ENCODE measurements at regions not wholly inside any gene's neighbourhood (a gene's known extent, or its start where the extent isn't known, plus 50 kb on each side); places are given as distances from the start of the nearest gene placed in this dataset.

GRCh38 chr4:38230821-38231563 is 270.8 kb downstream of the PTTG2 start:
- DNase-seq (ENCODE audit: low spot score) = no peak

GRCh38 chr4:38231626-38232025 is 271.4 kb downstream of the PTTG2 start:
- no peak for DNase-seq (ENCODE audit: low spot score)

- no peak for DNase-seq (ENCODE audit: low spot score)
Measured at GRCh38 chr4:38232741-38233140, 272.5 kb downstream of the PTTG2 start.

GRCh38 chr4:38233727-38234480 is 273.7 kb downstream of the PTTG2 start:
- DNase-seq (ENCODE audit: low spot score) = no peak

GRCh38 chr4:38235354-38235753 is 275.2 kb downstream of the PTTG2 start:
- no peak for DNase-seq (ENCODE audit: low spot score)

- DNase-seq (ENCODE audit: low spot score) = no peak
Measured at GRCh38 chr4:38236003-38236402, 275.8 kb downstream of the PTTG2 start.

GRCh38 chr4:38236503-38236902 is 276.3 kb downstream of the PTTG2 start:
- DNase-seq (ENCODE audit: low spot score) = no peak

- no peak for DNase-seq (ENCODE audit: low spot score)
Measured at GRCh38 chr4:38237139-38237538, 276.9 kb downstream of the PTTG2 start.

GRCh38 chr4:38241541-38241940 is 281.3 kb downstream of the PTTG2 start:
- no peak for DNase-seq (ENCODE audit: low spot score)

- no peak for DNase-seq (ENCODE audit: low spot score)
Measured at GRCh38 chr4:38242101-38242500, 281.9 kb downstream of the PTTG2 start.

GRCh38 chr4:38242822-38243387 is 282.7 kb downstream of the PTTG2 start:
- DNase-seq (ENCODE audit: low spot score) = no peak

GRCh38 chr4:38243388-38244053 is 283.3 kb downstream of the PTTG2 start:
- no peak for DNase-seq (ENCODE audit: low spot score)

- DNase-seq (ENCODE audit: low spot score) = no peak
Measured at GRCh38 chr4:38254825-38255224, 294.6 kb downstream of the PTTG2 start.

GRCh38 chr4:38255572-38255971 is 295.4 kb downstream of the PTTG2 start:
- DNase-seq (ENCODE audit: low spot score) = no peak

GRCh38 chr4:38266616-38267015 is 306.4 kb downstream of the PTTG2 start:
- DNase-seq (ENCODE audit: low spot score) = no peak

- DNase-seq (ENCODE audit: low spot score) = no peak
Measured at GRCh38 chr4:38268108-38268820, 308.1 kb downstream of the PTTG2 start.

- DNase-seq (ENCODE audit: low spot score) = no peak
Measured at GRCh38 chr4:38268837-38269236, 308.6 kb downstream of the PTTG2 start.

- no peak for DNase-seq (ENCODE audit: low spot score)
Measured at GRCh38 chr4:38273407-38273806, 313.2 kb downstream of the PTTG2 start.

GRCh38 chr4:38275331-38276100 is 315.3 kb downstream of the PTTG2 start:
- no peak for DNase-seq (ENCODE audit: low spot score)

GRCh38 chr4:38278255-38278654 is 318.1 kb downstream of the PTTG2 start:
- no peak for DNase-seq (ENCODE audit: low spot score)

GRCh38 chr4:38279077-38279476 is 318.9 kb downstream of the PTTG2 start:
- no peak for DNase-seq (ENCODE audit: low spot score)
